NCI-H187 (cell line): ENCODE measurements at regions not wholly inside any gene's neighbourhood (a gene's known extent, or its start where the extent isn't known, plus 50 kb on each side); places are given as distances from the start of the nearest gene placed in this dataset.
"Not testable (repeated sequence)": the region's sequence is repeated elsewhere in the genome, so short reads cannot be mapped to it uniquely, and the experiment has no call there.

ENCODE experiments used
- DNase-seq, 2 experiments: peaks; one replicate each; lab custom pipeline; 2025; lab: John Stamatoyannopoulos, UW

- DNase-seq = no peak
Observed at GRCh38 chr7:68014031-68014736, 1017.6 kb downstream of the TYW1 start.

- DNase-seq = no peak
Observed at GRCh38 chr7:68015122-68015977, 1018.7 kb downstream of the TYW1 start.

- DNase-seq = no peak
Observed at GRCh38 chr7:68015978-68016532, 1019.4 kb downstream of the TYW1 start.

- no peak for DNase-seq
Observed at GRCh38 chr7:68020102-68020501, 1023.5 kb downstream of the TYW1 start.

GRCh38 chr7:68025369-68025768 is 1028.7 kb downstream of the TYW1 start:
- DNase-seq = no peak

- no peak for DNase-seq
Observed at GRCh38 chr7:68030530-68030929, 1033.9 kb downstream of the TYW1 start.

GRCh38 chr7:68031180-68031943 is 1034.7 kb downstream of the TYW1 start:
- DNase-seq = no peak

- no peak for DNase-seq
Observed at GRCh38 chr7:68038621-68039314, 1042.1 kb downstream of the TYW1 start.

GRCh38 chr7:68041554-68041953 is 1044.9 kb downstream of the TYW1 start:
- no peak for DNase-seq

GRCh38 chr7:68043546-68043945 is 1046.9 kb downstream of the TYW1 start:
- DNase-seq = no peak

GRCh38 chr7:68050627-68051026 is 1054.0 kb downstream of the TYW1 start:
- DNase-seq = no peak

- no peak for DNase-seq
Observed at GRCh38 chr7:68058014-68058413, 1061.4 kb downstream of the TYW1 start.

- DNase-seq = no peak
Observed at GRCh38 chr7:68063171-68063570, 1066.5 kb downstream of the TYW1 start.

GRCh38 chr7:68065581-68065980 is 1068.9 kb downstream of the TYW1 start:
- no peak for DNase-seq

GRCh38 chr7:68067845-68068244 is 1071.2 kb downstream of the TYW1 start:
- DNase-seq = no peak

- DNase-seq = no peak
Observed at GRCh38 chr7:68070992-68071391, 1074.4 kb downstream of the TYW1 start.

- DNase-seq = no peak
Observed at GRCh38 chr7:68073701-68074100, 1077.1 kb downstream of the TYW1 start.

- no peak for DNase-seq
Observed at GRCh38 chr7:68074242-68074641, 1077.6 kb downstream of the TYW1 start.

- DNase-seq = no peak
Observed at GRCh38 chr7:68078157-68078710, 1081.6 kb downstream of the TYW1 start.

GRCh38 chr7:68082066-68082960 is 1085.7 kb downstream of the TYW1 start:
- not testable (repeated sequence) for DNase-seq
